ENCODE measurements at regions not wholly inside any gene's neighbourhood (a gene's known extent, or its start where the extent isn't known, plus 50 kb on each side); places are given as distances from the start of the nearest gene placed in this dataset.

DNA sequence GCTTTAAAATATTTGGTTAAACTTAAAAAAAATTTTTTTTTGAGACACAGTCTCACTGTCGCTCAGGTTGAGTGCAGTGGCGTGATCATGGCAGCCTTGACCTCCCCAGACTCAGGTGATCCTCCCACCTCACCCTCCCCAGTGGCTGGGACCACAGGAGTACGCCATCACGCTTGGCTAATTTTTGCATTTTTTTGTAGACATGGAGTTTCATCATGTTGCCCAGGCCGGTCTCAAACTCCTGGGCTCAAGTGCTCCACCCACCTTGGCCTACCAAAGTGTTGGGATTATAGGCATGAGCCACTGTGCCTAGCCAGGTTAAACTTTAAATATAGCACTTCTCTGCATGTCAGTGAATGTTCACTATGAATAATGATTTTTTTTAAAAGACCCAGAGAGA lies 224.5 kb upstream of the RFX3 start:
- TF ChIP-seq CTCF (IDR thresholded peaks at IDR 0.05) = no peak
- no peak for TF ChIP-seq POLR2A (IDR thresholded peaks at IDR 0.05)

All from lower leg skin (tissue), 3 donors.